ENCODE measurements at regions not wholly inside any gene's neighbourhood (a gene's known extent, or its start where the extent isn't known, plus 50 kb on each side); places are given as distances from the start of the nearest gene placed in this dataset.

GRCh38 chr2:53064154-53064553 lies 703.5 kb upstream of the CHAC2 start:
- H3K27ac ChIP-seq (ENCODE audit: low read depth, low read length): no peak overlapping the region
- H3K9me3 ChIP-seq (ENCODE audit: control insufficient read depth in 3 of 3, low read length in 3 of 3): peaks cover 0 to 2% (median 0%) of the 10 kb centered on the region in 3 donors
- no peaks in the 10 kb centered on the region for H3K27me3 ChIP-seq (ENCODE audit: control insufficient read depth in 3 of 3, insufficient read depth in 3 of 3, low read length in 3 of 3)
- H3K9ac ChIP-seq (ENCODE audit: low read depth in 1 of 3, low read length in 3 of 3): no peak overlapping the region
- no peak overlapping the region for H3K4me3 ChIP-seq (ENCODE audit: low read length in 3 of 3)
- H3K36me3 ChIP-seq (ENCODE audit: control insufficient read depth in 3 of 3, insufficient read depth in 3 of 3, low read length in 3 of 3): no peaks in the 10 kb centered on the region
- H3K4me1 ChIP-seq (ENCODE audit: control insufficient read depth in 3 of 3, insufficient read depth in 3 of 3, low read length in 3 of 3): no peaks in the 10 kb centered on the region

- no peak overlapping the region for H3K9ac ChIP-seq (ENCODE audit: low read depth in 1 of 3, low read length in 3 of 3)
- no peaks in the 10 kb centered on the region for H3K36me3 ChIP-seq (ENCODE audit: control insufficient read depth in 3 of 3, insufficient read depth in 3 of 3, low read length in 3 of 3)
- no peaks in the 10 kb centered on the region for H3K27me3 ChIP-seq (ENCODE audit: control insufficient read depth in 3 of 3, insufficient read depth in 3 of 3, low read length in 3 of 3)
- no peak overlapping the region for H3K27ac ChIP-seq (ENCODE audit: low read depth, low read length)
- no peak overlapping the region for H3K4me3 ChIP-seq (ENCODE audit: low read length in 3 of 3)
- H3K9me3 ChIP-seq (ENCODE audit: control insufficient read depth in 3 of 3, low read length in 3 of 3): peaks cover 0 to 2% (median 0%) of the 10 kb centered on the region in 3 donors
- no peaks in the 10 kb centered on the region for H3K4me1 ChIP-seq (ENCODE audit: control insufficient read depth in 3 of 3, insufficient read depth in 3 of 3, low read length in 3 of 3)
Observed at GRCh38 chr2:53058526-53058925, 709.1 kb upstream of the CHAC2 start.

GRCh38 chr2:53053937-53054336 lies 713.7 kb upstream of the CHAC2 start:
- H3K9me3 ChIP-seq (ENCODE audit: control insufficient read depth in 3 of 3, low read length in 3 of 3): no peaks in the 10 kb centered on the region
- no peaks in the 10 kb centered on the region for H3K27me3 ChIP-seq (ENCODE audit: control insufficient read depth in 3 of 3, insufficient read depth in 3 of 3, low read length in 3 of 3)
- H3K4me3 ChIP-seq (ENCODE audit: low read length in 3 of 3): no peak overlapping the region
- H3K36me3 ChIP-seq (ENCODE audit: control insufficient read depth in 3 of 3, insufficient read depth in 3 of 3, low read length in 3 of 3): no peaks in the 10 kb centered on the region
- no peak overlapping the region for H3K9ac ChIP-seq (ENCODE audit: low read depth in 1 of 3, low read length in 3 of 3)
- H3K27ac ChIP-seq (ENCODE audit: low read depth, low read length): no peak overlapping the region
- H3K4me1 ChIP-seq (ENCODE audit: control insufficient read depth in 3 of 3, insufficient read depth in 3 of 3, low read length in 3 of 3): no peaks in the 10 kb centered on the region

GRCh38 chr2:53051157-53051556 lies 716.4 kb upstream of the CHAC2 start:
- Histone ChIP-seq H3K4me1 (ENCODE audit: control insufficient read depth in 3 of 3, insufficient read depth in 3 of 3, low read length in 3 of 3) (no peaks in the 10 kb centered on the region), H3K27me3 (ENCODE audit: control insufficient read depth in 3 of 3, insufficient read depth in 3 of 3, low read length in 3 of 3) (no peaks in the 10 kb centered on the region), H3K4me3 (ENCODE audit: low read length in 3 of 3) (no peak overlapping the region), H3K9me3 (ENCODE audit: control insufficient read depth in 3 of 3, low read length in 3 of 3) (no peaks in the 10 kb centered on the region), H3K36me3 (ENCODE audit: control insufficient read depth in 3 of 3, insufficient read depth in 3 of 3, low read length in 3 of 3) (no peaks in the 10 kb centered on the region), H3K9ac (ENCODE audit: low read depth in 1 of 3, low read length in 3 of 3) (no peak overlapping the region), H3K27ac (ENCODE audit: low read depth, low read length) (no peak overlapping the region)

- H3K9me3 ChIP-seq (ENCODE audit: control insufficient read depth in 3 of 3, low read length in 3 of 3): no peaks in the 10 kb centered on the region
- no peaks in the 10 kb centered on the region for H3K4me1 ChIP-seq (ENCODE audit: control insufficient read depth in 3 of 3, insufficient read depth in 3 of 3, low read length in 3 of 3)
- H3K36me3 ChIP-seq (ENCODE audit: control insufficient read depth in 3 of 3, insufficient read depth in 3 of 3, low read length in 3 of 3): no peaks in the 10 kb centered on the region
- no peak overlapping the region for H3K27ac ChIP-seq (ENCODE audit: low read depth, low read length)
- H3K27me3 ChIP-seq (ENCODE audit: control insufficient read depth in 3 of 3, insufficient read depth in 3 of 3, low read length in 3 of 3): no peaks in the 10 kb centered on the region
- no peak overlapping the region for H3K4me3 ChIP-seq (ENCODE audit: low read length in 3 of 3)
- no peak overlapping the region for H3K9ac ChIP-seq (ENCODE audit: low read depth in 1 of 3, low read length in 3 of 3)
Observed at GRCh38 chr2:53040536-53041229, 726.9 kb upstream of the CHAC2 start.

GRCh38 chr2:53036196-53036595 lies 731.4 kb upstream of the CHAC2 start:
- H3K27ac ChIP-seq (ENCODE audit: low read depth, low read length): no peak overlapping the region
- no peaks in the 10 kb centered on the region for H3K27me3 ChIP-seq (ENCODE audit: control insufficient read depth in 3 of 3, insufficient read depth in 3 of 3, low read length in 3 of 3)
- no peak overlapping the region for H3K9ac ChIP-seq (ENCODE audit: low read depth in 1 of 3, low read length in 3 of 3)
- H3K4me1 ChIP-seq (ENCODE audit: control insufficient read depth in 3 of 3, insufficient read depth in 3 of 3, low read length in 3 of 3): no peaks in the 10 kb centered on the region
- no peak overlapping the region for H3K4me3 ChIP-seq (ENCODE audit: low read length in 3 of 3)
- no peaks in the 10 kb centered on the region for H3K36me3 ChIP-seq (ENCODE audit: control insufficient read depth in 3 of 3, insufficient read depth in 3 of 3, low read length in 3 of 3)
- no peaks in the 10 kb centered on the region for H3K9me3 ChIP-seq (ENCODE audit: control insufficient read depth in 3 of 3, low read length in 3 of 3)

GRCh38 chr2:53035153-53035552 lies 732.5 kb upstream of the CHAC2 start:
- no peak overlapping the region for H3K27ac ChIP-seq (ENCODE audit: low read depth, low read length)
- no peaks in the 10 kb centered on the region for H3K27me3 ChIP-seq (ENCODE audit: control insufficient read depth in 3 of 3, insufficient read depth in 3 of 3, low read length in 3 of 3)
- H3K9me3 ChIP-seq (ENCODE audit: control insufficient read depth in 3 of 3, low read length in 3 of 3): no peaks in the 10 kb centered on the region
- no peaks in the 10 kb centered on the region for H3K36me3 ChIP-seq (ENCODE audit: control insufficient read depth in 3 of 3, insufficient read depth in 3 of 3, low read length in 3 of 3)
- no peak overlapping the region for H3K9ac ChIP-seq (ENCODE audit: low read depth in 1 of 3, low read length in 3 of 3)
- no peaks in the 10 kb centered on the region for H3K4me1 ChIP-seq (ENCODE audit: control insufficient read depth in 3 of 3, insufficient read depth in 3 of 3, low read length in 3 of 3)
- H3K4me3 ChIP-seq (ENCODE audit: low read length in 3 of 3): no peak overlapping the region

- H3K4me1 ChIP-seq (ENCODE audit: control insufficient read depth in 3 of 3, insufficient read depth in 3 of 3, low read length in 3 of 3): no peaks in the 10 kb centered on the region
- H3K27ac ChIP-seq (ENCODE audit: low read depth, low read length): no peak overlapping the region
- H3K27me3 ChIP-seq (ENCODE audit: control insufficient read depth in 3 of 3, insufficient read depth in 3 of 3, low read length in 3 of 3): no peaks in the 10 kb centered on the region
- no peaks in the 10 kb centered on the region for H3K9me3 ChIP-seq (ENCODE audit: control insufficient read depth in 3 of 3, low read length in 3 of 3)
- no peak overlapping the region for H3K4me3 ChIP-seq (ENCODE audit: low read length in 3 of 3)
- no peaks in the 10 kb centered on the region for H3K36me3 ChIP-seq (ENCODE audit: control insufficient read depth in 3 of 3, insufficient read depth in 3 of 3, low read length in 3 of 3)
- H3K9ac ChIP-seq (ENCODE audit: low read depth in 1 of 3, low read length in 3 of 3): no peak overlapping the region
Observed at GRCh38 chr2:53033411-53033810, 734.2 kb upstream of the CHAC2 start.

GRCh38 chr2:53028746-53029423 lies 738.7 kb upstream of the CHAC2 start:
- H3K4me3 ChIP-seq (ENCODE audit: low read length in 3 of 3): no peak overlapping the region
- no peaks in the 10 kb centered on the region for H3K4me1 ChIP-seq (ENCODE audit: control insufficient read depth in 3 of 3, insufficient read depth in 3 of 3, low read length in 3 of 3)
- no peak overlapping the region for H3K27ac ChIP-seq (ENCODE audit: low read depth, low read length)
- H3K27me3 ChIP-seq (ENCODE audit: control insufficient read depth in 3 of 3, insufficient read depth in 3 of 3, low read length in 3 of 3): no peaks in the 10 kb centered on the region
- H3K36me3 ChIP-seq (ENCODE audit: control insufficient read depth in 3 of 3, insufficient read depth in 3 of 3, low read length in 3 of 3): no peaks in the 10 kb centered on the region
- no peaks in the 10 kb centered on the region for H3K9me3 ChIP-seq (ENCODE audit: control insufficient read depth in 3 of 3, low read length in 3 of 3)
- H3K9ac ChIP-seq (ENCODE audit: low read depth in 1 of 3, low read length in 3 of 3): no peak overlapping the region

- Histone ChIP-seq H3K27me3 (ENCODE audit: control insufficient read depth in 3 of 3, insufficient read depth in 3 of 3, low read length in 3 of 3) (no peaks in the 10 kb centered on the region), H3K4me3 (ENCODE audit: low read length in 3 of 3) (no peak overlapping the region), H3K27ac (ENCODE audit: low read depth, low read length) (no peak overlapping the region), H3K36me3 (ENCODE audit: control insufficient read depth in 3 of 3, insufficient read depth in 3 of 3, low read length in 3 of 3) (no peaks in the 10 kb centered on the region), H3K9me3 (ENCODE audit: control insufficient read depth in 3 of 3, low read length in 3 of 3) (no peaks in the 10 kb centered on the region), H3K9ac (ENCODE audit: low read depth in 1 of 3, low read length in 3 of 3) (no peak overlapping the region), H3K4me1 (ENCODE audit: control insufficient read depth in 3 of 3, insufficient read depth in 3 of 3, low read length in 3 of 3) (no peaks in the 10 kb centered on the region)
Observed at GRCh38 chr2:53028225-53028624, 739.4 kb upstream of the CHAC2 start.
